ENCODE measurements at regions not wholly inside any gene's neighbourhood (a gene's known extent, or its start where the extent isn't known, plus 50 kb on each side); places are given as distances from the start of the nearest gene placed in this dataset.

GRCh38 chr18:71028285-71028762, 739.5 kb downstream of the SOCS6 start:
- ChIA-PET POLR2A (interaction anchor here (0.5 kb wide), 1 partner anchor 331 kb away, joined by 10 read pairs; no protein-coding TSS in a partner anchor), CTCF (interaction anchor here (1.1 to 1.2 kb wide), 3 partner anchors 10 to 19 kb away, joined by 3 to 4 read pairs (median 4); no protein-coding TSS in a partner anchor)
- TF ChIP-seq, protein P1, sequence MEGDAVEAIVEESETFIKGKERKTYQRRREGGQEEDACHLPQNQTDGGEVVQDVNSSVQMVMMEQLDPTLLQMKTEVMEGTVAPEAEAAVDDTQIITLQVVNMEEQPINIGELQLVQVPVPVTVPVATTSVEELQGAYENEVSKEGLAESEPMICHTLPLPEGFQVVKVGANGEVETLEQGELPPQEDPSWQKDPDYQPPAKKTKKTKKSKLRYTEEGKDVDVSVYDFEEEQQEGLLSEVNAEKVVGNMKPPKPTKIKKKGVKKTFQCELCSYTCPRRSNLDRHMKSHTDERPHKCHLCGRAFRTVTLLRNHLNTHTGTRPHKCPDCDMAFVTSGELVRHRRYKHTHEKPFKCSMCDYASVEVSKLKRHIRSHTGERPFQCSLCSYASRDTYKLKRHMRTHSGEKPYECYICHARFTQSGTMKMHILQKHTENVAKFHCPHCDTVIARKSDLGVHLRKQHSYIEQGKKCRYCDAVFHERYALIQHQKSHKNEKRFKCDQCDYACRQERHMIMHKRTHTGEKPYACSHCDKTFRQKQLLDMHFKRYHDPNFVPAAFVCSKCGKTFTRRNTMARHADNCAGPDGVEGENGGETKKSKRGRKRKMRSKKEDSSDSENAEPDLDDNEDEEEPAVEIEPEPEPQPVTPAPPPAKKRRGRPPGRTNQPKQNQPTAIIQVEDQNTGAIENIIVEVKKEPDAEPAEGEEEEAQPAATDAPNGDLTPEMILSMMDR (IDR thresholded peaks at IDR 0.05; ENCODE audit: control extremely low read depth, extremely low read depth, low read depth, missing control alignments), result no peak
- no peak for DNase-seq (ENCODE audit: extremely low spot score)

DNA sequence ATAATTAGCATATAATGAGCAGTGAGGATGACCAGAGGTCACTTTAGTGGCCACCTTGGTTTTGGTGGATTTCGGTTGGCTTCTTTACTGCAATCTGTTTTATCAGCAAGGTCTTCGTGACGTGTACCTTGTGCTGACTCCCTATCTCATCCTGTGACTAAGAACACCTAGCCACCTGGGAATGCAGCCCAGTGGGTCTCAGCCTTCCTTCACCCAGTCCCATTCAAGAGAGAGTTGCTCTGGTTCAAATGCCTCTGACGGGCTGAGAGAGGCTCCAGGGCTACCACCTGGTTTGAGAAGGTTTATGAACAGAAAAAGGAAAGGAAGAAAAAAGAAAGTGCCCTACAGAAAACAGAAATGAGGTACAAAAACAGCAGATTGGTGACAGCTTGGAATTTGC, 738.7 kb downstream of the SOCS6 start:
- DNase-seq (ENCODE audit: extremely low spot score), result no peak
- TF ChIP-seq, protein P1 (IDR thresholded peaks at IDR 0.05; ENCODE audit: control extremely low read depth, extremely low read depth, low read depth, missing control alignments), result no peak
- ChIA-PET POLR2A (no interaction called here), CTCF (no interaction called here)

DNA sequence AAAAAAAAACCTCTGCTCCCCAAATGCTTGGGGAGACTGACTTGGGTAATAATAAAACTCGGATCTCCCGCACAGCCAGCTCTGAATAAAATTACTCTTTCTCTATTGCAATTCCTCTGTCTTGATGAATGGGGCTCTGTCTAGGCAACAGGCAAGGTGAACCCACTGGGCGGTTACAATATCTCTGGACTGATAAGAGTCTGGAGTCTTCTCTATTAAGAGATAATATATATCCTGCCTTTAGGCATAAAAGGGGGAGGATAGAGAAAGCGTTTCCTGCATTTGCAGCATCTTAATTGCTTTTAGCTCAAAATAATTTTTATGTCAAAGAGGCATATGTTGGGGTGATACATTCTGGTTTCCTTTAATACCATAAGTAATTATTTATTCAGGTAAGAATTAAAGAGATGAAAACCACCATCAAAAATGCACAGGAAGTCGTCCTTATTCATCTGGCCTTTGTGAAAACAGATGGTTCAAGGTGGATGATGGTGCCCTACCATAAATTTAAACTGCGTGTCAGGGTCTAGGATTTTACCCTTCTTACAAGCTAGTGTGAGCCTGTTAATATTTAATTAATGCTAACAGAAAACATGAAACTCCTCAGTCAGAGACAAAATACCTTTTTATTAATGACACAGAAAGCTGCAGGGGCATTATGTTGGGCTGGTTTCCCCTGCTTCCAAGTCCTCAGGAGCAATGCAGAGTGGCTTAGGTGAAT, 736.8 kb downstream of the SOCS6 start:
- TF ChIP-seq, protein P1 (IDR thresholded peaks at IDR 0.05; ENCODE audit: control extremely low read depth, extremely low read depth, low read depth, missing control alignments), result no peak
- CTCF ChIA-PET, result no interaction called here
- POLR2A ChIA-PET, result no interaction called here
- no peak for DNase-seq (ENCODE audit: extremely low spot score)

DNA sequence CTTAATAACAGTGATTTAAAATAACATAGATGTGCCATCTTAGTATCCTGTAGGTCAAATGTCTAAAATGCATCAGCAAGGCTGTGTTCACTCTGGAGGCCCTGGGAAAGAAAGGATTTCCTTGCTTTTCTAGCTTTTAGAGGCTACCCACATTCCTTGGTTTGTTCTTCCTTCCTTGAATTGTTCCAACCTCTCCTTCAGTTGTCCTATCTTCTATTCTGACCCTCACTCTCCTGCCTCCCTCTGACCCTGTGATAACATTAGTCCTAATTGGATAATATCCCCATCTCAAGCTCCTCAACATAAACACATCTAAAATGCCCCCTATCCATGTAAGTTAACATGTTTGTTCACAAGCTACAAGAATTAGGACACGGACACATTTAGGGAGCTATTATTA, 733.5 kb downstream of the SOCS6 start:
- CTCF ChIA-PET, result interaction anchor here (1.4 kb wide), 1 partner anchor 11 kb away, joined by 3 read pairs; no protein-coding TSS in a partner anchor
- DNase-seq (ENCODE audit: extremely low spot score), result no peak
- POLR2A ChIA-PET, result no interaction called here
- TF ChIP-seq, protein P1 (IDR thresholded peaks at IDR 0.05; ENCODE audit: control extremely low read depth, extremely low read depth, low read depth, missing control alignments), result no peak

DNA sequence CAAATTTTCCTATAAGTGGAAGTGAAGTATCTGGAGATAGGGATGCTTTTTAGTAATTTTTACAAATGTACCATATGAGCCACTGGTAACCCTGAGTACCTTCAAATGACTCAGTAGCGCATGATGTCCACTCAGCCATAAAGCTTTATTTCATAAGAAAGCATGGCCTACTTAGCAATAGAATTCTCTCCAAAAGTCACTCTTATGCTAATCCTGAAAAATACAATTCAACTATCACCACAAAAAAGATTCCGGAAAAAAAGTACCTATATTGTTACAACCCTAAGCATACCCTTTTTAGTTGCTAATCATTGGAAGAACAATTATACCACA, 732.2 kb downstream of the SOCS6 start:
- TF ChIP-seq, protein P1 (IDR thresholded peaks at IDR 0.05; ENCODE audit: control extremely low read depth, extremely low read depth, low read depth, missing control alignments), result no peak
- ChIA-PET POLR2A (no interaction called here), CTCF (interaction anchor here (1.0 to 1.4 kb wide), 3 partner anchors 10 to 21 kb away, joined by 3 to 4 read pairs (median 3); no protein-coding TSS in a partner anchor)
- DNase-seq (ENCODE audit: extremely low spot score), result no peak

DNA sequence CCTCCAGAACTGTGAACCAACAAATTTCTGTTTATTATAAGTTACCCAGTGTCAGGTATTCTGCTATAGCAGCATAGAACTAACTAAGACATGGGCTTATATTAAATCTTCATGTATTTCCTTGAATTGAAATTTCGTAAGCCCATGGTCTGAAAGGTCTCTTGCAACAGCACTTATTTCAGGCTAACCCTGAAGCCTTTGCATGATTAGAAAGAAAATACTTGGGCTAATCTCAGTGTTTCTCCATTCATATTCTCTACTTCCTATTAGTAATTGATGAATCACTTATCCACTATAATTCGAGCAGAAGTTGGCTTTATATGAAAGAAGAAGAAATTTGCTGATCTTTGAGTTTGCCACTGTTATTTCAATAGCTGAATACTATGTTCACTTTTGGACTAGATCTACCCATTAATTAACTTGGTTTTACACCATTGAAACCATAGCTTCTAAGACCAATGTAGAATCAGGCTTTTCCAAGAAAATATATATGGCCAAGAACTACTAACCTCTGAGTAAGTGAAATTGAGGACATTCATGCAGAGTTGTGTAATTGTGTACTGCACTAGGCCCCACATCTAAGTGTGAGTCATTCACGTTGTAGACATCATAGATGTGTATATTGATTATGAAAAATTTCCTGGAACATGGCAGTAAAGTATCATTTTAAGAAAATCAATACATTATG, 731.6 kb downstream of the SOCS6 start:
- ChIA-PET POLR2A (no interaction called here), CTCF (interaction anchor here (1.0 kb wide), 1 partner anchor 21 kb away, joined by 3 read pairs; no protein-coding TSS in a partner anchor)
- TF ChIP-seq, protein P1 (IDR thresholded peaks at IDR 0.05; ENCODE audit: control extremely low read depth, extremely low read depth, low read depth, missing control alignments), result no peak
- DNase-seq (ENCODE audit: extremely low spot score), result no peak

All from GM10248 (cell line).